Keratinocyte (primary cell): ENCODE measurements at regions not wholly inside any gene's neighbourhood (a gene's known extent, or its start where the extent isn't known, plus 50 kb on each side); places are given as distances from the start of the nearest gene placed in this dataset.
A peak's percentile ranks its signal among the peaks of the same experiment; 100 is the strongest.

Experiments
- DNase-seq: peaks from one replicate; pipeline ENCODE4 v3.0.0-alpha.2; 2011; ENCODE audit warnings: low read depth, missing footprints, low spot score
- FAIRE-seq: peaks from 2 replicates; lab custom pipeline; 2011; peaks lifted over from hg19 to GRCh38; lab: Jason Lieb, UNC
- H2AFZ ChIP-seq: 2 replicates; pipeline ENCODE4 v1.6.0; 2012; ENCODE audit warnings: low read length, control low read depth, inconsistent platforms; ENCODE audit not compliant: control insufficient read depth
- H3K27ac ChIP-seq: 2 replicates; pipeline ENCODE4 v1.5.1; 2011; ENCODE audit warnings: low read length; ENCODE audit not compliant: control insufficient read depth, insufficient read depth
- H3K27me3 ChIP-seq: 3 replicates; pipeline ENCODE4 v1.6.0; 2011; ENCODE audit warnings: low read length; ENCODE audit not compliant: control insufficient read depth, insufficient read depth; ENCODE audit errors: extremely low read depth
- H3K36me3 ChIP-seq, 2 experiments: 2 replicates in 1 of 2; 3 replicates in 1 of 2; pipeline ENCODE4 v1.5.1; 2011; ENCODE audit warnings: low read length in 2 of 2, mild to moderate bottlenecking in 1 of 2; ENCODE audit not compliant: control insufficient read depth in 2 of 2, insufficient read depth in 2 of 2; ENCODE audit errors: extremely low read depth in 1 of 2
- H3K4me1 ChIP-seq: 3 replicates; pipeline ENCODE4 v1.5.1; 2011; ENCODE audit warnings: low read length; ENCODE audit not compliant: control insufficient read depth, insufficient read depth; ENCODE audit errors: extremely low read depth
- H3K4me2 ChIP-seq: 3 replicates; pipeline ENCODE4 v1.6.0; 2011; ENCODE audit warnings: low read depth, low read length; ENCODE audit not compliant: control insufficient read depth, insufficient read depth; ENCODE audit errors: extremely low read depth
- H3K4me3 ChIP-seq, 3 experiments: fragments of 200-600 bp in 1 of 3; sonication (generic) in 1 of 3; 2 replicates in 2 of 3; 3 replicates in 1 of 3; pipeline ENCODE4 v1.5.1; 2011 to 2016; ENCODE audit warnings: low read length in 3 of 3, mild to moderate bottlenecking in 3 of 3, control low read depth in 2 of 3, inconsistent platforms in 1 of 3, low read depth in 1 of 3, mixed read lengths in 1 of 3, mixed run types in 1 of 3, moderate library complexity in 1 of 3; ENCODE audit not compliant: control insufficient read depth in 2 of 3, insufficient read depth in 2 of 3; ENCODE audit errors: extremely low read depth in 1 of 3
- H3K79me2 ChIP-seq: 2 replicates; pipeline ENCODE4 v1.6.0; 2012; ENCODE audit warnings: low read length; ENCODE audit not compliant: control insufficient read depth, insufficient read depth
- H3K9ac ChIP-seq: 3 replicates; pipeline ENCODE4 v1.6.0; 2011; ENCODE audit warnings: low read length; ENCODE audit not compliant: control insufficient read depth, insufficient read depth; ENCODE audit errors: extremely low read depth
- H3K9me1 ChIP-seq: 3 replicates; pipeline ENCODE4 v1.6.0; 2011; ENCODE audit warnings: low read length; ENCODE audit not compliant: control insufficient read depth, insufficient read depth; ENCODE audit errors: extremely low read depth
- H3K9me3 ChIP-seq: 2 replicates; pipeline ENCODE4 v1.5.1; 2012; ENCODE audit warnings: low read depth, low read length; ENCODE audit not compliant: control insufficient read depth
- H4K20me1 ChIP-seq: 3 replicates; pipeline ENCODE4 v1.6.0; 2011; ENCODE audit warnings: low read length; ENCODE audit not compliant: control insufficient read depth, insufficient read depth; ENCODE audit errors: extremely low read depth
- CTCF ChIP-seq, 3 experiments: IDR thresholded peaks in 1 of 3; conservative IDR thresholded peaks in 1 of 3; optimal IDR thresholded peaks in 1 of 3; 2 replicates in 2 of 3; 3 replicates in 1 of 3; pipeline versions ENCODE3 to v1.5.1; 2011; ENCODE audit warnings: low read length in 3 of 3, mild to moderate bottlenecking in 3 of 3, moderate library complexity in 2 of 3, control low read depth in 1 of 3, inconsistent platforms in 1 of 3; ENCODE audit not compliant: insufficient read depth in 2 of 3; ENCODE audit errors: extremely low read depth in 1 of 3
- EZH2 ChIP-seq: IDR thresholded peaks from one replicate; pipeline ENCODE4 v1.6.1; 2012; ENCODE audit warnings: inconsistent platforms, mild to moderate bottlenecking, low read length, moderate library complexity
- dilution Hi-C: fragments of 300-500 bp; cut with MboI; formaldehyde crosslinking; loops from one replicate; pipeline ENCODE4 v1.7.0; 2020; ENCODE audit warnings: low sequenced_read_pairs; ENCODE audit not compliant: extremely low pct_ligation_motif_present

- Histone ChIP-seq H3K4me2 (no peak overlapping the region), H3K27me3 (no peaks in the 10 kb centered on the region), H3K9me1 (no peaks in the 10 kb centered on the region), H3K9ac (no peak overlapping the region), H3K27ac (no peak overlapping the region), H3K36me3 (peaks cover 0 to 4% of the 10 kb centered on the region in 2 experiments), H3K9me3 (no peaks in the 10 kb centered on the region), H3K4me3 (no peak overlapping the region), H3K4me1 (peaks cover 14% of the 10 kb centered on the region), H2AFZ (no peak overlapping the region), H3K79me2 (peaks cover 20% of the 10 kb centered on the region), H4K20me1 (no peaks in the 10 kb centered on the region)
- dilution Hi-C loops, result no loop called here
- DNase-seq (no peak), FAIRE-seq (no peak)
- TF ChIP-seq EZH2 (no peak), CTCF (optimal IDR thresholded peaks at IDR 0.05 in 1 of 3, IDR thresholded peaks at IDR 0.05 in 1 of 3, conservative IDR thresholded peaks at IDR 0.05 in 1 of 3; ENCODE audit: extremely low read depth in 1 of 3, insufficient read depth in 2 of 3, low read length in 3 of 3) (no peak)
Observed at GRCh38 chr22:47658182-47658581, 895.7 kb downstream of the TBC1D22A start.

- dilution Hi-C loops, result no loop called here
- Histone ChIP-seq H3K9ac (no peak overlapping the region), H3K27ac (no peak overlapping the region), H3K4me2 (peak overlapping the region; percentile 19), H3K4me1 (peaks cover 14% of the 10 kb centered on the region), H3K4me3 (no peak overlapping the region), H3K27me3 (no peaks in the 10 kb centered on the region), H3K9me3 (no peaks in the 10 kb centered on the region), H3K9me1 (no peaks in the 10 kb centered on the region), H2AFZ (no peak overlapping the region), H3K36me3 (peaks cover 0 to 7% of the 10 kb centered on the region in 2 experiments), H3K79me2 (peaks cover 24% of the 10 kb centered on the region), H4K20me1 (no peaks in the 10 kb centered on the region)
- no peak for DNase-seq
- no peak for FAIRE-seq
- TF ChIP-seq CTCF (optimal IDR thresholded peaks at IDR 0.05 in 1 of 3, IDR thresholded peaks at IDR 0.05 in 1 of 3, conservative IDR thresholded peaks at IDR 0.05 in 1 of 3; ENCODE audit: extremely low read depth in 1 of 3, insufficient read depth in 2 of 3, low read length in 3 of 3), result no peak
- no peak for TF ChIP-seq EZH2
Observed at GRCh38 chr22:47657224-47657623, 894.8 kb downstream of the TBC1D22A start.
